Activated T-cell treated with anti-CD3 and anti-CD28 coated beads, Interleukin-2, amount 50 U/mL, for 24 hours (primary cell): ENCODE measurements at regions not wholly inside any gene's neighbourhood (a gene's known extent, or its start where the extent isn't known, plus 50 kb on each side); places are given as distances from the start of the nearest gene placed in this dataset.

Experiments
- DNase-seq: peaks from one replicate; pipeline ENCODE4 v3.0.0-alpha.2; 2020
- H3K27ac Mint-ChIP-seq: 2 replicates; pipeline ENCODE4 v1.8.0; 2020; ENCODE audit warnings: mild to moderate bottlenecking, mixed read lengths
- H3K27me3 Mint-ChIP-seq: 2 replicates; pipeline ENCODE4 v1.8.0; 2020; ENCODE audit warnings: mixed read lengths
- H3K36me3 Mint-ChIP-seq: 2 replicates; pipeline ENCODE4 v1.8.0; 2020; ENCODE audit warnings: low read depth, mixed read lengths
- H3K4me1 Mint-ChIP-seq: 2 replicates; pipeline ENCODE4 v1.8.0; 2020; ENCODE audit warnings: low read depth, mixed read lengths
- H3K4me3 Mint-ChIP-seq: 2 replicates; pipeline ENCODE4 v1.8.0; 2020; ENCODE audit warnings: mild to moderate bottlenecking, moderate library complexity, mixed read lengths
- H3K9me3 Mint-ChIP-seq: 2 replicates; pipeline ENCODE4 v1.8.0; 2020; ENCODE audit warnings: mixed read lengths

GRCh38 chr12:124621296-124621660 is 53.9 kb upstream of the NCOR2 start:
- Mint-ChIP-seq H3K4me3 (no peak overlapping the region), H3K36me3 (no peaks in the 10 kb centered on the region), H3K4me1 (peaks cover 3% of the 10 kb centered on the region), H3K27ac (no peak overlapping the region), H3K9me3 (no peaks in the 10 kb centered on the region), H3K27me3 (no peaks in the 10 kb centered on the region)
- DNase-seq = no peak

GRCh38 chr12:124620606-124621295 is 53.3 kb upstream of the NCOR2 start:
- no peak overlapping the region for H3K4me3 Mint-ChIP-seq
- H3K27me3 Mint-ChIP-seq = no peaks in the 10 kb centered on the region
- DNase-seq = no peak
- H3K9me3 Mint-ChIP-seq = no peaks in the 10 kb centered on the region
- peaks cover 3% of the 10 kb centered on the region for H3K4me1 Mint-ChIP-seq
- H3K36me3 Mint-ChIP-seq = no peaks in the 10 kb centered on the region
- H3K27ac Mint-ChIP-seq = no peak overlapping the region

GRCh38 chr12:124618291-124618902 is 51.0 kb upstream of the NCOR2 start:
- Mint-ChIP-seq H3K4me1 (peaks cover 3% of the 10 kb centered on the region), H3K4me3 (no peak overlapping the region), H3K27ac (no peak overlapping the region), H3K36me3 (no peaks in the 10 kb centered on the region), H3K27me3 (no peaks in the 10 kb centered on the region), H3K9me3 (no peaks in the 10 kb centered on the region)
- no peak for DNase-seq

- Mint-ChIP-seq H3K4me3 (no peak overlapping the region), H3K27me3 (no peaks in the 10 kb centered on the region), H3K36me3 (no peaks in the 10 kb centered on the region), H3K4me1 (peaks cover 3% of the 10 kb centered on the region), H3K9me3 (no peaks in the 10 kb centered on the region), H3K27ac (no peak overlapping the region)
- no peak for DNase-seq
These were observed 50.2 kb upstream of the NCOR2 start for GRCh38 chr12:124617615-124618014.
